Gastrocnemius medialis (tissue), 4 donors: ENCODE measurements at regions not wholly inside any gene's neighbourhood (a gene's known extent, or its start where the extent isn't known, plus 50 kb on each side); places are given as distances from the start of the nearest gene placed in this dataset.

Experiments used
- ATAC-seq, 2 donors: fragments of 150-250 bp; one replicate each; pipeline ENCODE4 v1.9.1; 2016
- DNase-seq, 2 donors: peaks; one replicate each; pipeline ENCODE4 v3.0.0-alpha.2; 2019
- H3K27ac ChIP-seq, 4 donors: fragments of 200-600 bp; sonication (generic); 1 replicate in 1 of 4; 2 replicates in 3 of 4; pipeline ENCODE4 v1.5.1; 2016 to 2018; ENCODE audit warnings: mild to moderate bottlenecking in 2 of 4, moderate library complexity in 1 of 4
- H3K27me3 ChIP-seq, 3 donors: fragments of 200-600 bp; sonication (generic) in 2 of 3; 1 replicate in 1 of 3; 2 replicates in 2 of 3; pipeline versions ENCODE4 v1.5.1 to v1.6.0; 2016 to 2019; ENCODE audit warnings: mild to moderate bottlenecking in 1 of 3, moderate library complexity in 1 of 3
- H3K36me3 ChIP-seq, 2 donors: fragments of 200-600 bp; sonication (generic) in 1 of 2; one replicate each; pipeline ENCODE4 v1.5.1; 2017 to 2018
- H3K4me1 ChIP-seq, 2 donors: fragments of 200-600 bp; sonication (generic) in 1 of 2; one replicate each; pipeline ENCODE4 v1.5.1; 2016 to 2017; ENCODE audit warnings: mild to moderate bottlenecking in 2 of 2
- H3K4me3 ChIP-seq, 4 donors: fragments of 200-600 bp; sonication (generic) in 3 of 4; 1 replicate in 1 of 4; 2 replicates in 3 of 4; pipeline ENCODE4 v1.5.1; 2016 to 2019; ENCODE audit warnings: mild to moderate bottlenecking in 2 of 4
- H3K9me3 ChIP-seq, 3 donors: fragments of 200-600 bp; sonication (generic) in 2 of 3; 1 replicate in 1 of 3; 2 replicates in 2 of 3; pipeline ENCODE4 v1.5.1; 2016 to 2019
- CTCF ChIP-seq, 5 experiments: fragments of 450-650 bp in 3 of 5; fragments of 200-600 bp in 2 of 5; sonication (generic) in 2 of 5; IDR thresholded peaks in 4 of 5; conservative IDR thresholded peaks in 1 of 5; 1 replicate in 4 of 5; 2 replicates in 1 of 5; pipeline ENCODE4 v1.5.1; 2016 to 2019; ENCODE audit warnings: antibody characterized with exemption in 5 of 5, mild to moderate bottlenecking in 3 of 5, moderate library complexity in 3 of 5
- POLR2A ChIP-seq, 2 donors: fragments of 450-650 bp; IDR thresholded peaks; one replicate each; pipeline ENCODE4 v1.6.1; 2017; ENCODE audit warnings: antibody characterized with exemption in 2 of 2, mild to moderate bottlenecking in 2 of 2, moderate library complexity in 2 of 2
- in situ Hi-C, 4 donors: fragments of 200-750 bp; cut with MboI; loops; one replicate each; pipeline versions ENCODE4 v1.15.0 to v1.8.0; 2017; ENCODE audit warnings: low sequenced_read_pairs in 4 of 4
- intact Hi-C: fragments of 100-400 bp; cut with DNase I; formaldehyde crosslinking; loops from one replicate; pipeline ENCODE4 v1.15.1; 2023; ENCODE audit warnings: low total_unique reads

- intact Hi-C loops: loop anchor here (5.0 kb wide), 2 partner anchors 122 to 192 kb away; no protein-coding TSS in a partner anchor
- H3K4me3 ChIP-seq: no peak overlapping the region
- no peaks in the 10 kb centered on the region for H3K9me3 ChIP-seq
- ATAC-seq (no peak), DNase-seq (no peak)
- H3K27me3 ChIP-seq: no peaks in the 10 kb centered on the region
- no peak for TF ChIP-seq POLR2A (IDR thresholded peaks at IDR 0.05)
- TF ChIP-seq CTCF (IDR thresholded peaks at IDR 0.05 in 4 of 5, conservative IDR thresholded peaks at IDR 0.05 in 1 of 5): no peak
- H3K4me1 ChIP-seq: peaks cover 26 to 31% of the 10 kb centered on the region in 2 donors
- H3K36me3 ChIP-seq: no peaks in the 10 kb centered on the region
- peak overlapping the region in 3 of 4 donors; percentile 12 to 48 (median 22) for H3K27ac ChIP-seq
- in situ Hi-C loops: no loop called here
Measured at GRCh38 chr10:47060356-47060755, 149.1 kb downstream of the PTPN20 start.

- intact Hi-C loops (loop anchor here (5.0 kb wide), 2 partner anchors 121 to 191 kb away; no protein-coding TSS in a partner anchor), in situ Hi-C loops (no loop called here)
- Histone ChIP-seq H3K27me3 (no peaks in the 10 kb centered on the region), H3K27ac (peak overlapping the region in 2 of 4 donors; percentile 22 to 48), H3K36me3 (no peaks in the 10 kb centered on the region), H3K9me3 (no peaks in the 10 kb centered on the region), H3K4me3 (no peak overlapping the region), H3K4me1 (peaks cover 26 to 35% of the 10 kb centered on the region in 2 donors)
- TF ChIP-seq POLR2A (IDR thresholded peaks at IDR 0.05) (no peak), CTCF (IDR thresholded peaks at IDR 0.05 in 4 of 5, conservative IDR thresholded peaks at IDR 0.05 in 1 of 5) (no peak)
- no peak for DNase-seq
- no peak for ATAC-seq
Measured at GRCh38 chr10:47060993-47061500, 149.8 kb downstream of the PTPN20 start.

- DNase-seq (no peak), ATAC-seq (no peak)
- H3K27ac ChIP-seq: peak overlapping the region in 1 of 4 donors; percentile 53
- no peaks in the 10 kb centered on the region for H3K36me3 ChIP-seq
- H3K9me3 ChIP-seq: no peaks in the 10 kb centered on the region
- in situ Hi-C loops (no loop called here), intact Hi-C loops (loop anchor here (5.0 kb wide), 2 partner anchors 121 to 191 kb away; no protein-coding TSS in a partner anchor)
- no peak overlapping the region for H3K4me3 ChIP-seq
- H3K27me3 ChIP-seq: no peaks in the 10 kb centered on the region
- peaks cover 26 to 37% of the 10 kb centered on the region in 2 donors for H3K4me1 ChIP-seq
- TF ChIP-seq POLR2A (IDR thresholded peaks at IDR 0.05) (no peak), CTCF (IDR thresholded peaks at IDR 0.05 in 4 of 5, conservative IDR thresholded peaks at IDR 0.05 in 1 of 5) (no peak)
Measured at GRCh38 chr10:47061776-47062175, 150.5 kb downstream of the PTPN20 start.

GRCh38 chr10:47062441-47063200 lies 151.4 kb downstream of the PTPN20 start:
- in situ Hi-C loops (no loop called here), intact Hi-C loops (loop anchor here (5.0 kb wide), 2 partner anchors 120 to 190 kb away; no protein-coding TSS in a partner anchor)
- no peaks in the 10 kb centered on the region for H3K36me3 ChIP-seq
- H3K9me3 ChIP-seq: no peaks in the 10 kb centered on the region
- peak overlapping the region in 2 of 4 donors; percentile 53 to 58 for H3K27ac ChIP-seq
- peaks cover 26 to 37% of the 10 kb centered on the region in 2 donors for H3K4me1 ChIP-seq
- no peak overlapping the region for H3K4me3 ChIP-seq
- no peak for ATAC-seq
- no peak for TF ChIP-seq CTCF (IDR thresholded peaks at IDR 0.05 in 4 of 5, conservative IDR thresholded peaks at IDR 0.05 in 1 of 5)
- no peak for TF ChIP-seq POLR2A (IDR thresholded peaks at IDR 0.05)
- no peaks in the 10 kb centered on the region for H3K27me3 ChIP-seq
- no peak for DNase-seq
